Activated CD4-positive, alpha-beta T cell treated with anti-CD3 and anti-CD28 coated beads, Interleukin-2, amount 10 ng/mL, durations not matched to agents 24 days and 14 days (primary cell): ENCODE measurements at regions not wholly inside any gene's neighbourhood (a gene's known extent, or its start where the extent isn't known, plus 50 kb on each side); places are given as distances from the start of the nearest gene placed in this dataset.

ENCODE experiments used
- DNase-seq: peaks from one replicate; pipeline ENCODE4 v3.0.0; 2022
- H3K27ac Mint-ChIP-seq: one replicate; pipeline ENCODE4 v1.8.0; 2022; ENCODE audit warnings: mild to moderate bottlenecking, mixed read lengths
- H3K27me3 Mint-ChIP-seq: one replicate; pipeline ENCODE4 v1.8.0; 2022; ENCODE audit warnings: mixed read lengths
- H3K36me3 Mint-ChIP-seq: one replicate; pipeline ENCODE4 v1.8.0; 2022; ENCODE audit warnings: low read depth, mild to moderate bottlenecking, mixed read lengths
- H3K4me1 Mint-ChIP-seq: one replicate; pipeline ENCODE4 v1.8.0; 2021; ENCODE audit warnings: mixed read lengths
- H3K4me3 Mint-ChIP-seq: one replicate; pipeline ENCODE4 v1.8.0; 2022; ENCODE audit warnings: mild to moderate bottlenecking, moderate library complexity, mixed read lengths
- H3K9me3 Mint-ChIP-seq: one replicate; pipeline ENCODE4 v1.8.0; 2021; ENCODE audit warnings: mixed read lengths
- intact Hi-C: fragments of 100-400 bp; cut with micrococcal nuclease; formaldehyde crosslinking; loops from one replicate; pipeline ENCODE4 v1.15.1; 2023

DNA sequence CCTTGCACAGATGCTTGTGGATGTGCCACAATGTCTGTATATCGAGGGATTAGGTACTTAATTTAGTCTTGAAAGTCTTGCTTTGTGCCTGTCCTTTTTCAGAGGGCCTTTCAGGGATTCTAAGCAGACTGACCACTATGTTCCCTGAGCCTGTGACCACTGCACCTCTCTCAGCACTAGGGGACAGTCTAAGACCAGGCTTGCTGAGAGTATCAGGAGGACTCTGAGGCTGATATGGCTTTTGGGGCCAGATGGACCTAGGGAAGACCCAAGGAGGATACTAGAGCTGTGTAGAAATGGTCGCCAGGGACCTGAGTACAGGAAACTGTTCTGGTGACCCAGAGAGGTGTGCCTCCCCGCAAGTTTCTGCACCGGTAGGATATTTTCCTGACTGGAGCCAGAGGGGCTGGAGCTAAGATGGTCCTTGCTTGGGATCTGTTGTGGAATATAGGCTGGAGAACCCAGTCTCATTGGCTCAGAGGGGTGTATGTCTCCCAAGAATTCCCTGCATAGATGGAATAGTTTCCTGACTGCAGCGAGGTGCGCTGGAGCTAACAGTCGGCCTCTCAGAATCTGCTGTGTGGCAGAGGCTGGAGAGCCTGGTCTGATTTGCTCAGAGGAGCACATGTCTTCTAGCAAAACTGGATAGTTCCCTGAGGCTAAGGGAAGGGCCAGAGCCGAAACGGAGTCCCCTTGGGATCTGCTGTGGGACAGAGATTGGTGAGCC is 213.2 kb upstream of the DCBLD2 start:
- Mint-ChIP-seq H3K9me3 (no peaks in the 10 kb centered on the region), H3K36me3 (no peaks in the 10 kb centered on the region), H3K4me3 (no peak overlapping the region), H3K27me3 (no peaks in the 10 kb centered on the region), H3K4me1 (no peaks in the 10 kb centered on the region), H3K27ac (no peak overlapping the region)
- intact Hi-C loops: no loop called here
- no peak for DNase-seq

DNA sequence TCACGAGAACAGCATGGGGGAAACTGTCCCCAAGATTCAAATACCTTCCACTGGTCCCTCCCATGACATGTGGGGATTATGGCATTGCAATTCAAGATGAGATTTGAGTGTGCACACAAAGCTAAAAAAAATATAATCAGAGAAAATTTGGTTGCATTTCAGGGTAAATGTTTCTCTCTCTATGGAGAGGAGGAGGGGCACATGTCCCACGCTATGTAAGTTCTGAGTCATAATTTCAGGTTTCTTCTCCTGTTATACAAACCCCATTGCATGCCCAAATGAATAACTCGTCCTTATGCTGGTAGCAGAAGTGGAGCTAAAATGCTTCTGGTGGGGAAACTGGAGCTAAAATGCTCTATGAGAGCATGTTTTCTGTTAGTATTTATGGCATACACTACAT is 209.7 kb upstream of the DCBLD2 start:
- H3K27me3 Mint-ChIP-seq: no peaks in the 10 kb centered on the region

DNA sequence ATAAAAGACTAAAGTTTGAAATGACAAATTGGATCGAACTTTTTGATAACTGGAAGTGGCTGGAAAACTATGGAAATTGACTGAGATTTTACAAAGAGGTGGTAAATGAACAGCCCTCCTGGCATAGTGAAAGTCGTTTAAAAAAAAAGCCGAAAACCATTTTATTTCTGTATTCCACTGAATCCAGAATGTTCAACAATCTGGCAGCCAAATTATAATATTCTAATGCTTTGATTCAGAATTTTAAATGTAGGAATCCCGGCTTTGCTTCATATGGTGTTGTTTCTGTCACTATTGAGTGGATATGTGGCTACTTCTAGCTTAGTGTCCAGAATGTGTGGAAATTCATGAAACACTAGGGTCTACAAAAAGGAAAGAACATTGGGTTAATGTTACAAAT is 208.9 kb upstream of the DCBLD2 start:
- Mint-ChIP-seq H3K4me3 (no peak overlapping the region), H3K27ac (no peak overlapping the region), H3K9me3 (no peaks in the 10 kb centered on the region), H3K27me3 (no peaks in the 10 kb centered on the region), H3K36me3 (no peaks in the 10 kb centered on the region), H3K4me1 (no peaks in the 10 kb centered on the region)
- intact Hi-C loops: no loop called here
- DNase-seq: no peak

More for the DNA sequence above, 209.7 kb upstream of the DCBLD2 start:
- Mint-ChIP-seq H3K4me3 (no peak overlapping the region), H3K27ac (no peak overlapping the region), H3K4me1 (no peaks in the 10 kb centered on the region), H3K36me3 (no peaks in the 10 kb centered on the region), H3K9me3 (no peaks in the 10 kb centered on the region)
- intact Hi-C loops: no loop called here
- no peak for DNase-seq

GRCh38 chr3:99108508-99108907 is 207.0 kb upstream of the DCBLD2 start:
- DNase-seq: no peak
- Mint-ChIP-seq H3K4me3 (no peak overlapping the region), H3K27ac (no peak overlapping the region), H3K9me3 (no peaks in the 10 kb centered on the region), H3K4me1 (no peaks in the 10 kb centered on the region), H3K27me3 (no peaks in the 10 kb centered on the region), H3K36me3 (no peaks in the 10 kb centered on the region)
- intact Hi-C loops: no loop called here

DNA sequence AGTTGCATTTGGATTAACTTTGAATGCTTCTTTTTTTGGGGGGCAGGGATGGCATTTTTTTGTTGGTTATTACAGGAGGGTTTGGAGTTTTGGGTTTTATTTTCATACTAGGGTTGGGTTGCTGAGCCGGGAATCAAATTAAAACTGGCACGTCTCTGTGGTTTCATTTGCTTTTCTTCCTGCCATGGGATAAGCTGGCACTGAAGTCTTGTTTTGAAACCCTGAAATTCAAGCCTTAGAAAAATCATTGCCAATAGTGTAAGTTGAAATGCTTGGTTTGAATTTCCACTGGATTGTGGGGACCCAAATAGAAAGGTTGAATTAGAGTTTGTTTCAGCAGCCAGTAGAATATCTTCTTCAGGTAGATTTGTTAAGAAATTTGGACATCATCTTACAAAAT is 193.1 kb upstream of the DCBLD2 start:
- no peak for DNase-seq
- no peak overlapping the region for H3K27ac Mint-ChIP-seq
- H3K36me3 Mint-ChIP-seq: no peaks in the 10 kb centered on the region
- H3K4me1 Mint-ChIP-seq: no peaks in the 10 kb centered on the region
- no peaks in the 10 kb centered on the region for H3K27me3 Mint-ChIP-seq
- H3K4me3 Mint-ChIP-seq: no peak overlapping the region
- H3K9me3 Mint-ChIP-seq: no peaks in the 10 kb centered on the region
- intact Hi-C loops: no loop called here

- no peaks in the 10 kb centered on the region for H3K4me1 Mint-ChIP-seq
- intact Hi-C loops: no loop called here
- H3K27me3 Mint-ChIP-seq: peaks cover 3% of the 10 kb centered on the region
- no peaks in the 10 kb centered on the region for H3K36me3 Mint-ChIP-seq
- no peak overlapping the region for H3K4me3 Mint-ChIP-seq
- no peak for DNase-seq
- H3K9me3 Mint-ChIP-seq: no peaks in the 10 kb centered on the region
- no peak overlapping the region for H3K27ac Mint-ChIP-seq
Observed at GRCh38 chr3:99087277-99087676, 185.8 kb upstream of the DCBLD2 start.

DNA sequence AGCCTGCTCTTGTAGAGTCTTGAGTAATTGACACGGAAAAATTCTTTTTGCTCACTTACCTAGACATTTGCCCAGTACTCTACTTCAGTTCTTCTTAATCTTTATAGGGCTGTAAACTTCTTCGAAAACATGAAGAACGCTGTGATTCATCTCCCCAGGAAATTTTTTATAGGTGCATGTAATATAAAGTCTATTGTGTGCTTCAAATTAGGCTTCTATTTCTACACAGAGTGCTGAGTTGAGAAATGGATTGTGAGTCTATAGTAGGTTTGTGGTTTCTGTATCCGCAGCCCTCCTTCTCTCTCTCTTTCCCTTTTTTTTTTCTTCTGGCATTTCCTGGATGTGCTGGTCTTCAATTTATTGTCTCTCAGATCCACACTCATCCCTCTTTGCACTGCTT is 183.3 kb upstream of the DCBLD2 start:
- Mint-ChIP-seq H3K9me3 (no peaks in the 10 kb centered on the region), H3K27me3 (peaks cover 3% of the 10 kb centered on the region), H3K4me3 (no peak overlapping the region), H3K4me1 (no peaks in the 10 kb centered on the region), H3K27ac (no peak overlapping the region), H3K36me3 (no peaks in the 10 kb centered on the region)
- intact Hi-C loops: no loop called here
- DNase-seq: no peak

DNA sequence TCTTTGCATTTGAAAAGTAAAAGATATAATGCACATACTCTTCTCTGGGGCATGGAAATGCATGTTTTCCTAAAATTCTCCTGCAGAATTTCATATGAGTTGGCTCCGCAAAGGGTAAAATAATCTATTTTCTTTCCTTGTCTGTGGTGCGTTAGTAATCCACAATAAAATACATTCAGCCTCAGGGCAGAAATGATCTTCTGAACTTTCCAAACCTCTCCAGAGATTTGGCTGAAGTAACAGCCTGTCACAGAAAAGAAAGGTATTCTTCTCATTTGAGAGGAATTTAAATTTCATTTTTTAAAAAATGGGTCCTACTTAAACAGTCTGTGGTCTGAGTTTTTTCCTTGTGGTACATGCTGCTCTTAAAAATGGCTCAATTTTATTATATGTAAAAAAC is 182.7 kb upstream of the DCBLD2 start:
- DNase-seq: no peak
- Mint-ChIP-seq H3K9me3 (no peaks in the 10 kb centered on the region), H3K27ac (no peak overlapping the region), H3K4me1 (no peaks in the 10 kb centered on the region), H3K27me3 (peaks cover 3% of the 10 kb centered on the region), H3K4me3 (no peak overlapping the region), H3K36me3 (no peaks in the 10 kb centered on the region)
- intact Hi-C loops: no loop called here

- intact Hi-C loops: no loop called here
- Mint-ChIP-seq H3K36me3 (no peaks in the 10 kb centered on the region), H3K27ac (no peak overlapping the region), H3K27me3 (no peaks in the 10 kb centered on the region), H3K9me3 (no peaks in the 10 kb centered on the region), H3K4me1 (no peaks in the 10 kb centered on the region), H3K4me3 (no peak overlapping the region)
- DNase-seq: no peak
Observed at GRCh38 chr3:99071096-99071495, 169.6 kb upstream of the DCBLD2 start.

- H3K36me3 Mint-ChIP-seq: no peaks in the 10 kb centered on the region
- no peak for DNase-seq
- intact Hi-C loops: no loop called here
- no peaks in the 10 kb centered on the region for H3K9me3 Mint-ChIP-seq
- no peaks in the 10 kb centered on the region for H3K27me3 Mint-ChIP-seq
- H3K27ac Mint-ChIP-seq: no peak overlapping the region
- H3K4me1 Mint-ChIP-seq: no peaks in the 10 kb centered on the region
- no peak overlapping the region for H3K4me3 Mint-ChIP-seq
Observed at GRCh38 chr3:99069973-99070372, 168.5 kb upstream of the DCBLD2 start.

DNA sequence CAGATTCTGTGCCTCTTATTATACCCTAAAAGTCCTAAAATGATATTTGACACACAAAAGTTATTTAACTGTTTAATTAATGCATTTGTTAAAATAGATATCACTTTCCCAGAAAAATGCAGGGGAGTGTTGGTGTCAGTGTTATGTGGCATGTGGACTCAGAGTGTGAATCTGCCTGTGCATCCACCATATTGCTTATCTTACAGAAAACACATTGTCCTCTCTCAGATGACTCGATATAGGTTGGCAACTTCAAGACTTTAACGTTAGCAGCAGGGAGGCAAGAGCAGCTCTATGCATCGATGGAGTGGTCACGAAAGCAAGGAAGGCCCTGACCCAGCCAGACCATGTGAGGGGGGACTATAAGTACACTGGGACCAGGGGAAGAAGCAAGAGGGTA is 165.4 kb upstream of the DCBLD2 start:
- H3K9me3 Mint-ChIP-seq: no peaks in the 10 kb centered on the region
- intact Hi-C loops: no loop called here
- no peaks in the 10 kb centered on the region for H3K27me3 Mint-ChIP-seq
- H3K4me1 Mint-ChIP-seq: no peaks in the 10 kb centered on the region
- H3K4me3 Mint-ChIP-seq: no peak overlapping the region
- H3K27ac Mint-ChIP-seq: no peak overlapping the region
- no peaks in the 10 kb centered on the region for H3K36me3 Mint-ChIP-seq
- no peak for DNase-seq

DNA sequence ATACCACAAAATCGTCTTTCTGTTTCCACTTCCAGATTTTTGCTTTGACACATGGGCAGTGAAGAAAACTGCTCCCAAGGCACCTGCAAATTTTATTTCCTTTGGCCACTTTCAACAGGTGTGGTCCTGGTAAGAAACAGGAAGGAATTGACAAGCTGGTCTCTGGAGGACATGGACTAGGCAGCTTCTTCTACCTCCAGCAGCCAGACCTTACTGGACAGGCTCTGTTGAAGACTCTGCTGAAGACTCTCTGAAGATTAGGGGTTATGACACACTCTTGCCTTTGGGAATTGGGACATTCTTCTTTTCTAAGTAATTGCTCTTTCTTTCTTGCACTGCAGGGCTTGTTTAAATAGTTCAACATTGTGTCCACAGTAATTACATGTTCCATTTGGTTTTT is 147.7 kb upstream of the DCBLD2 start:
- intact Hi-C loops: no loop called here
- Mint-ChIP-seq H3K36me3 (no peaks in the 10 kb centered on the region), H3K4me3 (no peak overlapping the region), H3K27ac (no peak overlapping the region), H3K9me3 (no peaks in the 10 kb centered on the region), H3K4me1 (no peaks in the 10 kb centered on the region), H3K27me3 (no peaks in the 10 kb centered on the region)
- DNase-seq: no peak

- DNase-seq: no peak
- H3K27ac Mint-ChIP-seq: no peak overlapping the region
- H3K9me3 Mint-ChIP-seq: peaks cover 4% of the 10 kb centered on the region
- no peak overlapping the region for H3K4me3 Mint-ChIP-seq
- H3K4me1 Mint-ChIP-seq: no peaks in the 10 kb centered on the region
- no peaks in the 10 kb centered on the region for H3K27me3 Mint-ChIP-seq
- H3K36me3 Mint-ChIP-seq: no peaks in the 10 kb centered on the region
- intact Hi-C loops: no loop called here
Observed at GRCh38 chr3:99041747-99042146, 140.3 kb upstream of the DCBLD2 start.

- intact Hi-C loops: no loop called here
- Mint-ChIP-seq H3K27ac (no peak overlapping the region), H3K9me3 (peaks cover 7% of the 10 kb centered on the region), H3K4me3 (no peak overlapping the region), H3K36me3 (no peaks in the 10 kb centered on the region), H3K4me1 (no peaks in the 10 kb centered on the region), H3K27me3 (no peaks in the 10 kb centered on the region)
- no peak for DNase-seq
Observed at GRCh38 chr3:99031778-99032177, 130.3 kb upstream of the DCBLD2 start.

GRCh38 chr3:99023590-99024192 is 122.2 kb upstream of the DCBLD2 start:
- intact Hi-C loops: loop anchor here (2.0 to 10.0 kb wide), 4 partner anchors 151 to 784 kb away; no protein-coding TSS in a partner anchor
- H3K4me3 Mint-ChIP-seq: no peak overlapping the region
- no peak overlapping the region for H3K27ac Mint-ChIP-seq
- H3K27me3 Mint-ChIP-seq: peaks cover 4% of the 10 kb centered on the region
- H3K36me3 Mint-ChIP-seq: no peaks in the 10 kb centered on the region
- H3K4me1 Mint-ChIP-seq: no peaks in the 10 kb centered on the region
- no peak for DNase-seq
- H3K9me3 Mint-ChIP-seq: peaks cover 7% of the 10 kb centered on the region
